Neutrophil (primary cell): ENCODE measurements at regions not wholly inside any gene's neighbourhood (a gene's known extent, or its start where the extent isn't known, plus 50 kb on each side); places are given as distances from the start of the nearest gene placed in this dataset.

Experiments used
- H3K27ac ChIP-seq: fragments of 200-600 bp; sonication (generic); 2 replicates; pipeline ENCODE4 v1.5.1; 2016; ENCODE audit warnings: mild to moderate bottlenecking, moderate library complexity
- H3K27me3 ChIP-seq: fragments of 200-600 bp; sonication (generic); 2 replicates; pipeline ENCODE4 v1.6.0; 2016; ENCODE audit warnings: mild to moderate bottlenecking
- H3K36me3 ChIP-seq: fragments of 200-600 bp; sonication (generic); 2 replicates; pipeline ENCODE4 v1.5.1; 2017
- H3K4me1 ChIP-seq, 2 experiments: fragments of 200-600 bp in 1 of 2; sonication (generic) in 1 of 2; 1 replicate in 1 of 2; 2 replicates in 1 of 2; pipeline versions ENCODE4 v1.5.1 to v1.6.1; 2013 to 2016; ENCODE audit warnings: low read depth in 1 of 2, low read length in 1 of 2, mild to moderate bottlenecking in 1 of 2, moderate library complexity in 1 of 2; ENCODE audit not compliant: control insufficient read depth in 1 of 2, insufficient read depth in 1 of 2
- H3K4me3 ChIP-seq, 2 experiments: fragments of 200-600 bp in 1 of 2; sonication (generic) in 1 of 2; 1 replicate in 1 of 2; 2 replicates in 1 of 2; pipeline ENCODE4 v1.5.1; 2013 to 2016; ENCODE audit warnings: low read depth in 1 of 2, low read length in 1 of 2, mild to moderate bottlenecking in 1 of 2, moderate library complexity in 1 of 2
- H3K9me3 ChIP-seq: fragments of 200-600 bp; sonication (generic); 2 replicates; pipeline ENCODE4 v1.5.1; 2016
- TF ChIP-seq, protein P1 (sequence below): fragments of 200-600 bp; sonication (generic); IDR thresholded peaks from 2 replicates; pipeline ENCODE4 v1.5.1; 2016; ENCODE audit warnings: antibody characterized with exemption

DNA sequence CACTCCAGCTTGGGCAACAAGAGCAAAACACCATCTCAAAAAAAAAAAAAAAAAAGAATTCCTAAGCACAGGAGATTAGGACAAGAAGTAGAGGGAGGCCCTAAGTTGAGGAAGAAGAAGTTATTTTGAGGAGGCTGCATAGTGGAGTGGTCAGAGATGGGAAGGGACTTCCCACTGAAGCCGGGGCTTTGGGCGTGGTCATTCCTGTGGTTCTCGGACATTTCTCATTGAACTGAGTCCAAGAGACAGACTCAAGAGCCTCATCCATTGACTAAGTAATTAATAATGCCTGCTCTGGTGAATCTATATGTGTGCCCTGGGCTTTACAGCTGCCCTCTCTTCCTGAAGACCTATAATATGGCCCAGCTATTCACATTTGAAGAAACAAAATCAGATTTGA is 53.2 kb upstream of the FTH1 start:
- H3K9me3 ChIP-seq = no peaks in the 10 kb centered on the region
- H3K4me1 ChIP-seq = peaks cover 50 to 62% of the 10 kb centered on the region in 2 experiments
- TF ChIP-seq, protein P1, sequence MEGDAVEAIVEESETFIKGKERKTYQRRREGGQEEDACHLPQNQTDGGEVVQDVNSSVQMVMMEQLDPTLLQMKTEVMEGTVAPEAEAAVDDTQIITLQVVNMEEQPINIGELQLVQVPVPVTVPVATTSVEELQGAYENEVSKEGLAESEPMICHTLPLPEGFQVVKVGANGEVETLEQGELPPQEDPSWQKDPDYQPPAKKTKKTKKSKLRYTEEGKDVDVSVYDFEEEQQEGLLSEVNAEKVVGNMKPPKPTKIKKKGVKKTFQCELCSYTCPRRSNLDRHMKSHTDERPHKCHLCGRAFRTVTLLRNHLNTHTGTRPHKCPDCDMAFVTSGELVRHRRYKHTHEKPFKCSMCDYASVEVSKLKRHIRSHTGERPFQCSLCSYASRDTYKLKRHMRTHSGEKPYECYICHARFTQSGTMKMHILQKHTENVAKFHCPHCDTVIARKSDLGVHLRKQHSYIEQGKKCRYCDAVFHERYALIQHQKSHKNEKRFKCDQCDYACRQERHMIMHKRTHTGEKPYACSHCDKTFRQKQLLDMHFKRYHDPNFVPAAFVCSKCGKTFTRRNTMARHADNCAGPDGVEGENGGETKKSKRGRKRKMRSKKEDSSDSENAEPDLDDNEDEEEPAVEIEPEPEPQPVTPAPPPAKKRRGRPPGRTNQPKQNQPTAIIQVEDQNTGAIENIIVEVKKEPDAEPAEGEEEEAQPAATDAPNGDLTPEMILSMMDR = no peak
- no peak overlapping the region for H3K4me3 ChIP-seq
- H3K27me3 ChIP-seq = no peaks in the 10 kb centered on the region
- peak overlapping the region; percentile 99 for H3K27ac ChIP-seq
- H3K36me3 ChIP-seq = no peaks in the 10 kb centered on the region

DNA sequence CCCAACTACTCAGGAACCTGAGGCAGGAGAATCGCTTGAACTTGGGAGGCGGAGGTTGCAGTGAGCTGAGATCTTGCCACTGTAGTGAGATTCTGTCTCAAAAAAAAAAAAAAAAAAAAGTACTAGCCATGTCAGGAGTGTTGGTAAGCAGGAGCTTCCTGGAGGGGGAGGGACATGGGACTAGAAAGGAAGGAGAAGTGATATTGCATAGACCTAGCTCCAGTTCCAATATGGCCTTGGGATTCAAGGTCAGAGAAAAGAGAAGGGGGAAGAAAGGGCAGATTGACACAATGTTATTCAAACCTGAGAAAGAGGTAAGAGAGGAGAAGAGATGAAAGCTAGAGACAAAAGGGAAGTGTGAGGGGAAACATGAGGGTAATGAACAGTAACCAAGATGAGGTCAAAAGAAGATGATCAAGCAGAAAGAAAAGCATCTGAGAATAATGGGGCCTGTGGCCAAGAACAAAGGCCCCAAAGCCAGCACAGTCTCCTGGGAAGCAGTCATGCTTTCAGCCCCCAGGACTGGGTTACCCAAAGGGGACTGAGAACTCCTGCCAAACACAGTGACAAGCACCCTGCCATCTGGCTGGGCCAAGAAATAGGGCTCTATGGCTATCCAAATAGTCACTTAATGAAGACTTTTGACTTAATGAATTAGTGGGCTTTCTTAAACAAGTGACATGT is 51.7 kb upstream of the FTH1 start:
- Histone ChIP-seq H3K4me1 (peaks cover 42 to 49% of the 10 kb centered on the region in 2 experiments), H3K4me3 (peak overlapping the region; percentile 15 to 19), H3K36me3 (no peaks in the 10 kb centered on the region), H3K27ac (peak overlapping the region; percentile 99), H3K27me3 (no peaks in the 10 kb centered on the region), H3K9me3 (no peaks in the 10 kb centered on the region)
- TF ChIP-seq, protein P1 = peak; percentile 8

DNA sequence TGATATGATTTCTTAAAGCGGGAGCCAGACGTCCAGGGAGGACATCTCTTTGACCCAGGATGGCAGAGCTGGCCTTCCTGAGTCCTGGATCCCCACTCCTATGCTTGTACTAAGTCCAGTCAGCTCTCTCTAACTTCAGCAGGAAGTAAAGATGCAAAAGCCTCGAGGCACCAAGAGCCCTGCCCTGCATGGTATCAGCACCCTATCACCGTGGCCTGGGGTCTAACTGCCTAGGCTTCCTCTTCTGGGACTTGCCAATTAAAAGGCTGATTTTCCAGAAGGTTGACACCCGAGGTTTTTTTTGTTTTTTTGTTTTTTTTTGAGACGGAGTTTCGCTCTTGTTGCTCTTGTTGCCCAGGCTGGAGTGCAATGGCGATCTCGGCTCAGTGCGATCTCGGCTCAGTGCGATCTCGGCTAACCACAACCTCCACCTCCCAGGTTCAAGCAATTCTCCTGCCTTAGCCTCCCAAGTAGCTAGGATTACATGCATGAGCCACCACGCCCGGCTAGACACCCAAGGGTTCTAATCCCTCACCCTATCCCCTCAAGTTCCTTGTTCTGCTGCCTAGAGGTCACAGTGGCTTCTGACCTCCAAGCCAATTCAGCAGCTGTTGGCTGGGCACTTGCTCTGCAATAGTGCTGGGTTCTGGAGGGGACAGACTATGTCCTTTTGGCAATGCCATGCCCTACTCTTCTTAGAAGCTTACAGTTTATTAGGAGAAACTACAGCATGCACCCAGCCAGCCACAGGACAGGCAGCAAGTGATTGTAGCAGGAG is 50.6 kb upstream of the FTH1 start:
- TF ChIP-seq, protein P1 = no peak
- peak overlapping the region; percentile 3 to 15 for H3K4me3 ChIP-seq
- no peaks in the 10 kb centered on the region for H3K27me3 ChIP-seq
- H3K4me1 ChIP-seq = peaks cover 35 to 41% of the 10 kb centered on the region in 2 experiments
- peak overlapping the region; percentile 99 for H3K27ac ChIP-seq
- H3K9me3 ChIP-seq = no peaks in the 10 kb centered on the region
- H3K36me3 ChIP-seq = no peaks in the 10 kb centered on the region
